Colonic mucosa (tissue), 4 donors: ENCODE measurements at regions not wholly inside any gene's neighbourhood (a gene's known extent, or its start where the extent isn't known, plus 50 kb on each side); places are given as distances from the start of the nearest gene placed in this dataset.

Source experiments
- DNase-seq: peaks from one replicate; pipeline ENCODE4 v3.0.0-alpha.2; 2020
- H3K27ac ChIP-seq: fragments of 200-600 bp; one replicate; pipeline ENCODE4 v1.8.0; 2021
- H3K27me3 ChIP-seq: fragments of 200-600 bp; one replicate; pipeline ENCODE4 v1.8.0; 2021
- H3K36me3 ChIP-seq: fragments of 200-600 bp; one replicate; pipeline ENCODE4 v1.8.0; 2021
- H3K4me1 ChIP-seq: fragments of 200-600 bp; one replicate; pipeline ENCODE4 v1.8.0; 2021; ENCODE audit warnings: mild to moderate bottlenecking
- H3K4me3 ChIP-seq: fragments of 200-600 bp; one replicate; pipeline ENCODE4 v1.8.0; 2021
- H3K9ac ChIP-seq, 2 donors: one replicate each; pipeline ENCODE4 v1.7.0; 2013; ENCODE audit warnings: control low read depth in 2 of 2, low read depth in 2 of 2, low read length in 2 of 2
- H3K9me3 ChIP-seq: fragments of 200-600 bp; one replicate; pipeline ENCODE4 v1.8.0; 2021
- intact Hi-C: fragments of 100-400 bp; cut with DNase I; formaldehyde crosslinking; loops from one replicate; pipeline ENCODE4 v1.14.1; 2022
- TF ChIP-seq, protein P1 (sequence below): fragments of 200-600 bp; IDR thresholded peaks from one replicate; pipeline ENCODE4 v1.8.0; 2022; ENCODE audit warnings: antibody characterized with exemption, mild to moderate bottlenecking
- donor health status: healthy.
- donor health status: DM: no; HTN: no; CAD: no.
- donor health status: DM: no; HTN: no; CAD: no.

DNA sequence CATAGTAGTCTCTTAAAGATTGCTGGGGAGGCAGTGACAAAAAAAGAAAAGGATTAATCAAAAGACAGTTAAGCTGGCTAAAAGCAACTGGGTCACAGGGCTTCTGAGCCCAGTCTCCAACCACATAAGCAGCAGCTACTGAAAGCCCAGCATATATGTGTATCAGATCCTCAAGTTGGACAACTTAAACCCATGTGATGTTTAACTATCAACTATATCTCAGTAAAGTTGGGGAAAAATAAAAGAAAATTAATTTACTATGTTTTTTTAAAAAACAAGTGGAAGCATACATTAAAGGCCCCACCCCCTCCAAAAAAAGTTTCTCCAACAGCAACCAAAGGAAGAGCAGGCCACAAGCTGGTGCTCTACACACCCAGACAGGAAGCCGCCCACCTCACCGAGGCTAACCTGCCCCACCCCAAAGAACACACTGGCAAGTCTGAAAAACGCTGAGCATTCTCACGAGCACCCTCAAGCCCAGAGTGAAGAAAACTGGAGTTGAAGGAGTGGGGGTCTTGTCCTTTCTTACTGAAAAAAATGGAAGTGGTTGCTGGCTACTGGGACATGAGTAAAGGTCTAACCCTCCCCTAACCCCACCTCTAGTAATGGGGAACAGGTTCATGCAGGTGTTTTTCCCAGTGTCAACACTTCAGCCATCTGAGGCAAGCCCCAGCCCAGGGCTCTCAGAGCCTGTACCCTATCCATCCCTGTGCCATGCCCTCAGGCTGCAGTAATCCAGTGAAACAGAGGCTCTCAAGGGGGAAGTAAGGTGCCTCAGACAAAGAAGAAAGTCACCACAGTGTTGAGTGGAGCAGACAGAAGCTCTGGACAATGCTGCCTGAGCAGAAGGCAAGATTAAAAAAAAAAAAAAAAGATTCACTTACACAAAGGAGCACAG, 106.3 kb downstream of the GYPC start:
- TF ChIP-seq, protein P1, sequence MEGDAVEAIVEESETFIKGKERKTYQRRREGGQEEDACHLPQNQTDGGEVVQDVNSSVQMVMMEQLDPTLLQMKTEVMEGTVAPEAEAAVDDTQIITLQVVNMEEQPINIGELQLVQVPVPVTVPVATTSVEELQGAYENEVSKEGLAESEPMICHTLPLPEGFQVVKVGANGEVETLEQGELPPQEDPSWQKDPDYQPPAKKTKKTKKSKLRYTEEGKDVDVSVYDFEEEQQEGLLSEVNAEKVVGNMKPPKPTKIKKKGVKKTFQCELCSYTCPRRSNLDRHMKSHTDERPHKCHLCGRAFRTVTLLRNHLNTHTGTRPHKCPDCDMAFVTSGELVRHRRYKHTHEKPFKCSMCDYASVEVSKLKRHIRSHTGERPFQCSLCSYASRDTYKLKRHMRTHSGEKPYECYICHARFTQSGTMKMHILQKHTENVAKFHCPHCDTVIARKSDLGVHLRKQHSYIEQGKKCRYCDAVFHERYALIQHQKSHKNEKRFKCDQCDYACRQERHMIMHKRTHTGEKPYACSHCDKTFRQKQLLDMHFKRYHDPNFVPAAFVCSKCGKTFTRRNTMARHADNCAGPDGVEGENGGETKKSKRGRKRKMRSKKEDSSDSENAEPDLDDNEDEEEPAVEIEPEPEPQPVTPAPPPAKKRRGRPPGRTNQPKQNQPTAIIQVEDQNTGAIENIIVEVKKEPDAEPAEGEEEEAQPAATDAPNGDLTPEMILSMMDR = no peak
- intact Hi-C loops = no loop called here
- no peaks in the 10 kb centered on the region for H3K27me3 ChIP-seq
- H3K9ac ChIP-seq = no peak overlapping the region
- H3K9me3 ChIP-seq = no peaks in the 10 kb centered on the region
- no peaks in the 10 kb centered on the region for H3K36me3 ChIP-seq
- no peak for DNase-seq
- H3K4me1 ChIP-seq = no peaks in the 10 kb centered on the region
- H3K4me3 ChIP-seq = no peak overlapping the region
- no peak overlapping the region for H3K27ac ChIP-seq

DNA sequence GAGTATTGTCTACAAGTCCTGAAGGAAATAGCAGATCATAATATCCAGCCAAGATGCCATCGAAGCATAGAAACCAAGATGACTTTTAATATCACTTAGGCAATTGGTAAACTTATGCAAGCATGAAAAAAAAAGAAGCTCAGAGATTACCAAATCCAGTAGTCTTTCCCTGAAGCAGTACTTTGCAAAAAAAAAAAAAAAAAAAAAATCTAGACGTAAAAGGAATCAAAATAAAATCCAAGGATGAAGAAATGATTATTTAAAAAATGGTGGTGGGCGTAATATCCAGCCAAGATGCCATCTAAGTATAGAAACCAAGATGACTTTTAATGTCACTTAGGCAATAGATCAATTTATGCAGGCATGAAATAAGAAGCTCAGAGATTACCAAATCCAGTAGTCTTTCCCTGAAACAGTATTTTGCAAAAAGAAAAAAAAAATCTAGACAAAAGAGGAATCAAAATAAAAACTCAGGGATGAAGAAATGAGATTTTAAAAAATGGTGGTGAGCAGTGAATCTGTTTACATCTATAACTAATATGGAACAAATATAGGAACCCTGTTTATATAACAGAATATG, 108.8 kb downstream of the GYPC start:
- H3K36me3 ChIP-seq = no peaks in the 10 kb centered on the region
- no peak overlapping the region for H3K4me3 ChIP-seq
- H3K27ac ChIP-seq = no peak overlapping the region
- no peak overlapping the region for H3K9ac ChIP-seq
- TF ChIP-seq, protein P1 = no peak
- no peaks in the 10 kb centered on the region for H3K27me3 ChIP-seq
- no peaks in the 10 kb centered on the region for H3K9me3 ChIP-seq
- H3K4me1 ChIP-seq = no peaks in the 10 kb centered on the region
- no peak for DNase-seq
- intact Hi-C loops = no loop called here

DNA sequence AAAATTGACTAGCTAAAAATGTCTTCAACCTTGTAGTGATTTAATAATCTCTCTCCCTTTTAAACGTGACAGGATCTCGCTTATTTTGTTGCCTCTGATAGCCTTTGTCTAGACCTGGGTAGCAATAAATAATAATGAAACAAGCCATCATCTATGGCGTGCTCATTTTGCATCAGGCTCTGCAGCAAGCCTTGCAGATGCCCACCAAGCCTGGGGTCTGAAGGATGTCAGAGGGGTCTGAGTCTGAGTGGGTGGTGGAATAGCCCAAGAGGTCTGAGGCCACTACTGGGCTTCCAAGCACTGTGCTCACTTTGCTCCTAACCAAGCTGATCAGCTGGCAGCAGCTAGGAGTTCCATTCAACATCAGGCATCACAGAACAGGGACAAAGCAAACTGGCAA, 109.4 kb downstream of the GYPC start:
- Histone ChIP-seq H3K4me1 (no peaks in the 10 kb centered on the region), H3K4me3 (no peak overlapping the region), H3K27ac (no peak overlapping the region), H3K9ac (no peak overlapping the region), H3K9me3 (no peaks in the 10 kb centered on the region), H3K36me3 (no peaks in the 10 kb centered on the region), H3K27me3 (no peaks in the 10 kb centered on the region)
- TF ChIP-seq, protein P1 = no peak
- no peak for DNase-seq
- intact Hi-C loops = no loop called here

DNA sequence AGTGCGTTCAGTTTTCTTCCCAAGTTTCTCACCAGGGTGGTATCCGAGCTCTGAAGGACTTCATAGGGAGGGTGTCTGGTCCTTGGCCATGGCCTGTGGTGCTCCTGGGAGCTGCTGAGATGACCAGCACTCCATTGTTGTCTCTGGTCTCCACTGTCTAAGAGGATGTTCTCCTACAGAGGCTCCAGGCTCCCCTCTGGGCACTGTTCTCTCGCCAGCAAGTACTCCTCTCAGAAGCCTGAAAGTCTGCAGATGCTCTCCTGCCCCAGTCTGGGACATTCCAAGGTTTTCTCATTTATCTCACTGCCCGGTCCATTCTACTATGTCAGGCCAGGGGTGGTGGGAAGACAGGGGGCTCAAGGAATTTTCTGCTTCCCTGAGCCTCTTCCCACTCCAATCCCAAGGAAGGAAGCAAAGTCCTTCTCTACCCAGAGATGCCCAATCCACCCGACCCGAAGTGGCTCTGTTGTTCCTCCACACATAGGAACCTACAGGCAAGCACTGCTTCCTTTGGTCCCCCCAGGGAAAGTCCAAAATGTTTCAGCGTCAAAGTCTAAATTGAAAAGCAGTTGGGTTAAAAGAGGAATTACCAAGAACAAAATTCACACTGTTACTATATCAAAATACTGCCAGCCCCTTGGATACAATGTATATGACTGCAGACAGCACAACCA, 110.5 kb downstream of the GYPC start:
- Histone ChIP-seq H3K36me3 (no peaks in the 10 kb centered on the region), H3K4me3 (no peak overlapping the region), H3K4me1 (no peaks in the 10 kb centered on the region), H3K27ac (no peak overlapping the region), H3K9ac (no peak overlapping the region), H3K9me3 (no peaks in the 10 kb centered on the region), H3K27me3 (no peaks in the 10 kb centered on the region)
- TF ChIP-seq, protein P1 = no peak
- DNase-seq = no peak
- intact Hi-C loops = no loop called here

DNA sequence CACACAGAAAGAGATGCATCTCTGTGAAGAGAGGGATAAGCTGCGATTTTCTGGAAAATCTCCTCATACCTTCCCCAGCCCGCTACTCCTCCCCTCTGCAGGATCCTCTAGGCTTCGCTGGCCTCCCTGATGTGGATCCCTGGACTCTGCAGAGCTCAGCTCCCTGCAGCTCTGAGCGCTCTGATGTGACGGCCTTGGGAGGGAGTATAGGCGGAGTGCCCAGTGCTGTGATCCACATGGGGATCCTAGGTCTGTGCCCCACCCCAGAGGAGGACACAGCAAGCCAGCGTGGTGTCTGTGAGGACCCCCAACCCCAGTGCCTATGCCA, 111.0 kb downstream of the GYPC start:
- Histone ChIP-seq H3K9ac (no peak overlapping the region), H3K4me3 (no peak overlapping the region), H3K27ac (no peak overlapping the region), H3K9me3 (no peaks in the 10 kb centered on the region), H3K36me3 (no peaks in the 10 kb centered on the region), H3K4me1 (no peaks in the 10 kb centered on the region), H3K27me3 (no peaks in the 10 kb centered on the region)
- intact Hi-C loops = no loop called here
- TF ChIP-seq, protein P1 = no peak
- no peak for DNase-seq
